ENCODE measurements at regions not wholly inside any gene's neighbourhood (a gene's known extent, or its start where the extent isn't known, plus 50 kb on each side); places are given as distances from the start of the nearest gene placed in this dataset.
"Not testable (repeated sequence)": the region's sequence is repeated elsewhere in the genome, so short reads cannot be mapped to it uniquely, and the experiment has no call there.

DNA sequence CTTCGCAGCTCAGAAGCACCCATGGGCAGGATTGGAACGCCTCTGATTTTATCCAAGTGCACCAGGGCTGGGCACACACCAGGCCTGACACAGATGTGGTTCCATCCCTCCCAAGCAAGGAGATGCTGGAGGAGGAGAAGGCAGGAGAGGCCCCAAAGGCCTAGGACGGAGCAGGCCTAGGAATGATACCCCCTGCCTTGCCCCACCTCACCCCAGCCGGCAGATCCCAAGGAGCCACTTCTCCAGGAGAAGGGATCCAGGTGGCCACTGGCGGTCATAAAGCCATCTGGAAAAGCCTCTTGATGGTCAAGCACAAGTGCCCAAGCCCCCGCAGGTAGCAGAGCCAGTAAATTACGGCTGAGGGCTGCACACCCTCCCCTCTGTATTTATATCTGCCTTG, 211.8 kb downstream of the TBC1D2B start:
- no peaks in the 10 kb centered on the region for H3K9me3 Mint-ChIP-seq
- no peak overlapping the region for H3K4me3 Mint-ChIP-seq
- no peak for ATAC-seq
- H3K27me3 Mint-ChIP-seq: peaks cover 51% of the 10 kb centered on the region
- H3K4me1 Mint-ChIP-seq: peaks cover 8% of the 10 kb centered on the region
- no peaks in the 10 kb centered on the region for H3K36me3 Mint-ChIP-seq
- H3K27ac Mint-ChIP-seq: no peak overlapping the region

- no peak overlapping the region for H3K4me3 Mint-ChIP-seq
- H3K9me3 Mint-ChIP-seq: no peaks in the 10 kb centered on the region
- no peak for ATAC-seq
These were observed 212.4 kb downstream of the TBC1D2B start for GRCh38 chr15:77865106-77865610.

DNA sequence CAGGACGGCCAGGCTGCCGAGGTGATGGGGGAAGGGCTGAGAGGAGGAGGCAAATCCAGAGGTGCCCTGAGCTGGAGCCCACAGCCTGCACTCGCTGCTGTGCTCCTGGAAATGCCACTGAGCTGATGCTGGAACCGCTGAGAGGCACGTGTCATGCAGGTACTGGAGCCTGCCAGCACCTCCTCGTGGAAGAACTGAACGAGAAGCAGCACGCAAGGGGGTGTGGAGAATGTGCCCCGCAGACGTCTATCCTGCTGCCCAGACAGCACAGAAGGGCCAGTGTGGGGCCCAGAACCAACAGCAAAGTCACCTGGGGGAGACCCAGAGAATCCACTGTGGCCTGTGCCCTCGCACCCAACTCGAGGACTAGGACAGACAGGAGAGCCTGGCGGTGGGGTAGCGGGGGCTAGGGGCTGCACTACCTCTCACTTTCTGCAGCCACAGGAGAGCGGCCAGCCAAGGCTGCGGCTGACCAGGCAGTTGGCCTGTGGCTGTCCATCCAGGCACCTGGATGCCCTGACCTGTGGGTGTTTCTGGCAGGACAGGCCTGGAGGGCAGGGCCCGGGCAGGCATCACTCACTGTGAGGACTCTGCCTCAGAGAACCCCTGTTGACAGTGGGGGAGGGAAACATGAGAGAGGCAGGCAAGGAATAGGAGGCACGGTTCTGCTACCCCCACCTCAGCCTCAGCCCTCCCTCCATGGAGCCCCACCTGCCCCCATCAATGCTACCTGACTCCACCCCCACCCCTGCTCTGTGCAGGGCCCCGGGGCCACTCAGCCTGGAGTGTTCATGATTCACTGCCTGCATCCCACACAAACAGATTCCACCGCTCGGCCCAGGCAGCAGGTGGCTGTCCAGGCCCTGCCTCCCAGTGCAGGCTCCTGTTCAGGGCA, 213.1 kb downstream of the TBC1D2B start:
- Mint-ChIP-seq H3K4me1 (no peaks in the 10 kb centered on the region), H3K27ac (no peak overlapping the region), H3K9me3 (no peaks in the 10 kb centered on the region), H3K4me3 (no peak overlapping the region), H3K27me3 (peaks cover 44% of the 10 kb centered on the region), H3K36me3 (no peaks in the 10 kb centered on the region)
- ATAC-seq: no peak

More at GRCh38 chr15:77865106-77865610, 212.4 kb downstream of the TBC1D2B start:
- Mint-ChIP-seq H3K36me3 (no peaks in the 10 kb centered on the region), H3K27ac (no peak overlapping the region), H3K4me1 (peaks cover 4% of the 10 kb centered on the region), H3K27me3 (peaks cover 50% of the 10 kb centered on the region)

GRCh38 chr15:77863491-77864105, 213.9 kb downstream of the TBC1D2B start:
- no peak for ATAC-seq
- no peaks in the 10 kb centered on the region for H3K36me3 Mint-ChIP-seq
- no peaks in the 10 kb centered on the region for H3K9me3 Mint-ChIP-seq
- H3K27me3 Mint-ChIP-seq: peaks cover 44% of the 10 kb centered on the region
- no peak overlapping the region for H3K27ac Mint-ChIP-seq
- no peak overlapping the region for H3K4me3 Mint-ChIP-seq
- peaks cover 5% of the 10 kb centered on the region for H3K4me1 Mint-ChIP-seq

DNA sequence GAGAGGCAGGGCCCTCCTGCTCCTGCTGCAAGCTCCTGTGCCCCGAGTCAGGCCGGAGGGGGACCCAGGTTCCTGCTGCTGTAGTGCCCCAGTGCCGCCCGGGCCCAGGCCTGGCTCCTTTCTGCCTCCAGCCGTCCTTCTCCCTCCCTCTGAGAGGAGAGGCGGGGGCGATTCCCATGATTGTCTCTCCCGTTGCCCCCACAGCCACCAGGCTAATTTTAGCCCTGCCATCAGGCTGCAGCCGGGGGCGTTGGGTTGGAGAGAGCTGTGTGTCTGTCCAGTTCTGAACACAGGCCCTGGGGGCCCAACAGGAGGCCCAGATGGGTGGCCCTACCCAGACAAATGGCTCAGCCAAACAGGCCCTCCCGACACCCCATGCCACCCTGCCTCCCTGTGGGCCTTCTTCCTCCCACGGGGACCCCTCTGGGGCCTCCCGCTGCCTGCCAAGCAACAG, 214.8 kb downstream of the TBC1D2B start:
- Mint-ChIP-seq H3K9me3 (no peaks in the 10 kb centered on the region), H3K4me1 (peaks cover 7% of the 10 kb centered on the region), H3K27ac (no peak overlapping the region), H3K4me3 (no peak overlapping the region), H3K27me3 (peaks cover 44% of the 10 kb centered on the region), H3K36me3 (no peaks in the 10 kb centered on the region)
- ATAC-seq: no peak

DNA sequence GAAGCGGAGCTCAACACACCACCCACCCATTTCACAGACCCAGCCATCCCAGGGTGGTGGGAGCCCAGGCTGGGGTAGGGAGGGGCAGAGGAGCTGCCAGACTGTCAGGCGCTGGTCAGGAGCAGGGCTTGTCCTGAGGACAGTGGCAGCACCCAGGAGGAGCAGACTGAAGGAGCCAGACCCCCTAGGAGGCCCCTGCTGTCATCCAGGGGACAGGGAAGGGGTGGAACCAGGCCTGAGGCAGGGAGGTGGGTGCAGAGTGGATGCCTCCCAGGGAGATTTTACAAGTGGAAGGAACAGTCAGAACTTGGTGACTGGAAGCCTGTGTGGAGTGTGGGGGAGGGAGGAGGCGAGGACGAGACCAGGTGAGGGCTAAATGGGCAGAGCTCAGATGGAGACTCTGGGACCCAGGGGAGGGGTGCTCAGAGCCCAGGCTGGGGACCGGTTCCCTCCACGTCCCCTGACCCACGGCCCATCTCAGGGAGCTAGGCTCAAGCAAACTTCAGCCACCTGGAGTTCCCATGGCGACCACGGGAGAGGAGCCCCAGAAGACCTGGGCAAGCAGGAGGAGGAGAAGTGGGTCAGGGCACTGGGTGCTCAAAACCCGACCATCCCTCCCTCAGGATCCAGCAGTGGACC, 215.4 kb downstream of the TBC1D2B start:
- H3K36me3 Mint-ChIP-seq, H3K4me3 Mint-ChIP-seq, H3K4me1 Mint-ChIP-seq, ATAC-seq, H3K9me3 Mint-ChIP-seq, H3K27ac Mint-ChIP-seq: not testable (repeated sequence)
- H3K27me3 Mint-ChIP-seq: peaks cover 40% of the 10 kb centered on the region

DNA sequence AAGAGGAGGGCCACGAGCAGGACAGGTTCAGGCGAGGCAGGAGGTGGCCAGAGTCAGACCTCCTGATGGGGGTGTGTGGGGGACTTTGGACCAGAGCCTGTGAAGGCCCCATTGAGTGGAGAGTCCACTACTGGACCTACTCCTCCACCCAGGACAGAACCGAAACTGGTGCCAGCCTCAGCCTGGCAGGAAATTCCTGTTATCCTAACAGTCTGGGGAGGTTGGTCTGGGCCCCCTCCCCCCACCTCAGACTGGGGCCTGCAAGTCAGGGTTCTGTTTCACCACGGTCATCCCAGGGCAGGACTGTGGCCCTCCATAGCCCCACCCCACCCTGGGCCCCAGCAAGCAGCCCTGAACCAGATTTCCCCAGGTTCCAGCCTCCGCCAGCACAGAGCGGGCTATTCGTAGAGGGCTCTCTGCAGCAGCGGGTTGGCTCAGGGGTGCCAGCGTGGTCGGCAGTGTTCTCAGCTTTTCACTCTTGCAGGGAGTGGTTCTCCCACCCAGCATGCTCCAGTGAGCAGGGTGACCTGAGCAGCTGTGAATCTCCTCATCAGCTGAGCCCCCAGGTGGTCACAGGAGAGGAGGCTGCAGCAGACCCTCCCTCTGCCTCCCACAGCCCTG, 217.3 kb downstream of the TBC1D2B start:
- no peak overlapping the region for H3K27ac Mint-ChIP-seq
- H3K27me3 Mint-ChIP-seq: peaks cover 37% of the 10 kb centered on the region
- H3K36me3 Mint-ChIP-seq: no peaks in the 10 kb centered on the region
- no peak overlapping the region for H3K4me3 Mint-ChIP-seq
- no peak for ATAC-seq
- H3K9me3 Mint-ChIP-seq: no peaks in the 10 kb centered on the region
- H3K4me1 Mint-ChIP-seq: peaks cover 7% of the 10 kb centered on the region

GRCh38 chr15:77859491-77860060, 217.9 kb downstream of the TBC1D2B start:
- Mint-ChIP-seq H3K36me3 (no peaks in the 10 kb centered on the region), H3K27ac (no peak overlapping the region), H3K9me3 (no peaks in the 10 kb centered on the region), H3K4me3 (no peak overlapping the region), H3K27me3 (peaks cover 37% of the 10 kb centered on the region), H3K4me1 (peaks cover 7% of the 10 kb centered on the region)
- ATAC-seq: no peak

DNA sequence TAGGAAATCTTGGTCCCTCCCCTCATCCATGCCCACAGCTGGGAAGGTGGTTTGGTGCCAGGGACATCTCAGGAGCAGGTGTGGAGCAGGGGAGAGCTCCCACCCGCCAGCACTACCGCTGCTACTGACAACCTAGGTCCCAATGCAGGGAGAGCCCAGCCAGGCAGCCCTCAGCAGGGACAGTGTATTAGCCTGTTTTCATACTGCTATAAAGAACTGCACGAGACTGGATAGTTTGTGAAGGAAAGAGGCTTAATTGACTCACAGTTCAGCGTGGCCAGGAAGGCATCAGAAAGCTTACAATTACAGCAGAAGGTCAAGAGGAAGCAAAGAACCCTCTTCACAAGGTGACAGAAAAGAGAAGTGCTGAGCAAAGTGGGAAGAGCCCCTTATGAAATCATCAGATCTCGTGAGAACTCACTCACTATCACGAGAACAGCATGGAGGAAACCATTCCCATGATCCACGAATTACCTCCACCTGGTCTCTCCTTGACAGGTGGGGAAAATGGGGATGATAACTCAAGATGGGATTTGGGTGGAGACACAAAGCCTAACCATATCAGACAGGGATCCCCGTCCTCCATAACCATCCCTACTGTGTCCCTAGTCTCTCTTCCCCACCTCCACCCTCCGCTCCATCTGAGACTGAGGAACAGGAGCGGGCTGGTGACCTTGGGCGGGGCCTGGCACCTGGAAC, 218.6 kb downstream of the TBC1D2B start:
- Mint-ChIP-seq H3K36me3 (no peaks in the 10 kb centered on the region), H3K27me3 (peaks cover 32% of the 10 kb centered on the region), H3K9me3 (no peaks in the 10 kb centered on the region), H3K27ac (no peak overlapping the region), H3K4me1 (peaks cover 7% of the 10 kb centered on the region), H3K4me3 (no peak overlapping the region)
- ATAC-seq: no peak

- no peak overlapping the region for H3K27ac Mint-ChIP-seq
- peaks cover 23% of the 10 kb centered on the region for H3K27me3 Mint-ChIP-seq
- no peaks in the 10 kb centered on the region for H3K36me3 Mint-ChIP-seq
- H3K4me3 Mint-ChIP-seq: no peak overlapping the region
- H3K4me1 Mint-ChIP-seq: peaks cover 7% of the 10 kb centered on the region
- ATAC-seq: no peak
- H3K9me3 Mint-ChIP-seq: no peaks in the 10 kb centered on the region
These were observed 220.1 kb downstream of the TBC1D2B start for GRCh38 chr15:77857419-77857818.

GRCh38 chr15:77856705-77857346, 220.7 kb downstream of the TBC1D2B start:
- H3K4me3 Mint-ChIP-seq: no peak overlapping the region
- H3K4me1 Mint-ChIP-seq: peaks cover 7% of the 10 kb centered on the region
- no peaks in the 10 kb centered on the region for H3K9me3 Mint-ChIP-seq
- H3K27me3 Mint-ChIP-seq: peaks cover 23% of the 10 kb centered on the region
- no peak overlapping the region for H3K27ac Mint-ChIP-seq
- no peak for ATAC-seq
- H3K36me3 Mint-ChIP-seq: no peaks in the 10 kb centered on the region

- peaks cover 7% of the 10 kb centered on the region for H3K4me1 Mint-ChIP-seq
- H3K27me3 Mint-ChIP-seq: peaks cover 30% of the 10 kb centered on the region
- no peaks in the 10 kb centered on the region for H3K9me3 Mint-ChIP-seq
- no peak for ATAC-seq
- H3K4me3 Mint-ChIP-seq: no peak overlapping the region
- H3K36me3 Mint-ChIP-seq: no peaks in the 10 kb centered on the region
- H3K27ac Mint-ChIP-seq: no peak overlapping the region
These were observed 221.6 kb downstream of the TBC1D2B start for GRCh38 chr15:77855871-77856270.

GRCh38 chr15:77854980-77855379, 222.3 kb upstream of the LINGO1 start:
- Mint-ChIP-seq H3K27me3 (peaks cover 39% of the 10 kb centered on the region), H3K9me3 (peaks cover 5% of the 10 kb centered on the region), H3K4me1 (peaks cover 7% of the 10 kb centered on the region), H3K27ac (no peak overlapping the region), H3K36me3 (no peaks in the 10 kb centered on the region), H3K4me3 (no peak overlapping the region)
- ATAC-seq: no peak

- H3K4me1 Mint-ChIP-seq: peaks cover 5% of the 10 kb centered on the region
- H3K9me3 Mint-ChIP-seq: peaks cover 7% of the 10 kb centered on the region
- H3K27ac Mint-ChIP-seq: no peak overlapping the region
- peaks cover 43% of the 10 kb centered on the region for H3K27me3 Mint-ChIP-seq
- no peaks in the 10 kb centered on the region for H3K36me3 Mint-ChIP-seq
- no peak overlapping the region for H3K4me3 Mint-ChIP-seq
- no peak for ATAC-seq
These were observed 221.2 kb upstream of the LINGO1 start for GRCh38 chr15:77853910-77854309.

Data from stimulated activated memory B cell treated with anti-CD40 and anti-IgM and Interleukin-4, amounts not matched to agents 10 μg/mL and 1 μg/mL and 100 μg/mL, for 72 hours (primary cell).